Keratinocyte (primary cell): ENCODE measurements at regions not wholly inside any gene's neighbourhood (a gene's known extent, or its start where the extent isn't known, plus 50 kb on each side); places are given as distances from the start of the nearest gene placed in this dataset.

Experiments
- DNase-seq: peaks from one replicate; pipeline ENCODE4 v3.0.0-alpha.2; 2011; ENCODE audit warnings: low read depth, missing footprints, low spot score
- FAIRE-seq: peaks from 2 replicates; lab custom pipeline; 2011; peaks lifted over from hg19 to GRCh38; lab: Jason Lieb, UNC
- H2AFZ ChIP-seq: 2 replicates; pipeline ENCODE4 v1.6.0; 2012; ENCODE audit warnings: low read length, control low read depth, inconsistent platforms; ENCODE audit not compliant: control insufficient read depth
- H3K27ac ChIP-seq: 2 replicates; pipeline ENCODE4 v1.5.1; 2011; ENCODE audit warnings: low read length; ENCODE audit not compliant: control insufficient read depth, insufficient read depth
- H3K27me3 ChIP-seq: 3 replicates; pipeline ENCODE4 v1.6.0; 2011; ENCODE audit warnings: low read length; ENCODE audit not compliant: control insufficient read depth, insufficient read depth; ENCODE audit errors: extremely low read depth
- H3K36me3 ChIP-seq, 2 experiments: 2 replicates in 1 of 2; 3 replicates in 1 of 2; pipeline ENCODE4 v1.5.1; 2011; ENCODE audit warnings: low read length in 2 of 2, mild to moderate bottlenecking in 1 of 2; ENCODE audit not compliant: control insufficient read depth in 2 of 2, insufficient read depth in 2 of 2; ENCODE audit errors: extremely low read depth in 1 of 2
- H3K4me1 ChIP-seq: 3 replicates; pipeline ENCODE4 v1.5.1; 2011; ENCODE audit warnings: low read length; ENCODE audit not compliant: control insufficient read depth, insufficient read depth; ENCODE audit errors: extremely low read depth
- H3K4me2 ChIP-seq: 3 replicates; pipeline ENCODE4 v1.6.0; 2011; ENCODE audit warnings: low read depth, low read length; ENCODE audit not compliant: control insufficient read depth, insufficient read depth; ENCODE audit errors: extremely low read depth
- H3K4me3 ChIP-seq, 3 experiments: fragments of 200-600 bp in 1 of 3; sonication (generic) in 1 of 3; 2 replicates in 2 of 3; 3 replicates in 1 of 3; pipeline ENCODE4 v1.5.1; 2011 to 2016; ENCODE audit warnings: low read length in 3 of 3, mild to moderate bottlenecking in 3 of 3, control low read depth in 2 of 3, inconsistent platforms in 1 of 3, low read depth in 1 of 3, mixed read lengths in 1 of 3, mixed run types in 1 of 3, moderate library complexity in 1 of 3; ENCODE audit not compliant: control insufficient read depth in 2 of 3, insufficient read depth in 2 of 3; ENCODE audit errors: extremely low read depth in 1 of 3
- H3K79me2 ChIP-seq: 2 replicates; pipeline ENCODE4 v1.6.0; 2012; ENCODE audit warnings: low read length; ENCODE audit not compliant: control insufficient read depth, insufficient read depth
- H3K9ac ChIP-seq: 3 replicates; pipeline ENCODE4 v1.6.0; 2011; ENCODE audit warnings: low read length; ENCODE audit not compliant: control insufficient read depth, insufficient read depth; ENCODE audit errors: extremely low read depth
- H3K9me1 ChIP-seq: 3 replicates; pipeline ENCODE4 v1.6.0; 2011; ENCODE audit warnings: low read length; ENCODE audit not compliant: control insufficient read depth, insufficient read depth; ENCODE audit errors: extremely low read depth
- H3K9me3 ChIP-seq: 2 replicates; pipeline ENCODE4 v1.5.1; 2012; ENCODE audit warnings: low read depth, low read length; ENCODE audit not compliant: control insufficient read depth
- H4K20me1 ChIP-seq: 3 replicates; pipeline ENCODE4 v1.6.0; 2011; ENCODE audit warnings: low read length; ENCODE audit not compliant: control insufficient read depth, insufficient read depth; ENCODE audit errors: extremely low read depth
- EZH2 ChIP-seq: IDR thresholded peaks from one replicate; pipeline ENCODE4 v1.6.1; 2012; ENCODE audit warnings: inconsistent platforms, mild to moderate bottlenecking, low read length, moderate library complexity
- dilution Hi-C: fragments of 300-500 bp; cut with MboI; formaldehyde crosslinking; loops from one replicate; pipeline ENCODE4 v1.7.0; 2020; ENCODE audit warnings: low sequenced_read_pairs; ENCODE audit not compliant: extremely low pct_ligation_motif_present
- TF ChIP-seq, protein P1 (sequence below), 3 experiments: IDR thresholded peaks in 1 of 3; conservative IDR thresholded peaks in 1 of 3; optimal IDR thresholded peaks in 1 of 3; 2 replicates in 2 of 3; 3 replicates in 1 of 3; pipeline versions ENCODE3 to v1.5.1; 2011; ENCODE audit warnings: low read length in 3 of 3, mild to moderate bottlenecking in 3 of 3, moderate library complexity in 2 of 3, control low read depth in 1 of 3, inconsistent platforms in 1 of 3; ENCODE audit not compliant: insufficient read depth in 2 of 3; ENCODE audit errors: extremely low read depth in 1 of 3

- dilution Hi-C loops = no loop called here
- no peak for TF ChIP-seq EZH2
- TF ChIP-seq, protein P1, sequence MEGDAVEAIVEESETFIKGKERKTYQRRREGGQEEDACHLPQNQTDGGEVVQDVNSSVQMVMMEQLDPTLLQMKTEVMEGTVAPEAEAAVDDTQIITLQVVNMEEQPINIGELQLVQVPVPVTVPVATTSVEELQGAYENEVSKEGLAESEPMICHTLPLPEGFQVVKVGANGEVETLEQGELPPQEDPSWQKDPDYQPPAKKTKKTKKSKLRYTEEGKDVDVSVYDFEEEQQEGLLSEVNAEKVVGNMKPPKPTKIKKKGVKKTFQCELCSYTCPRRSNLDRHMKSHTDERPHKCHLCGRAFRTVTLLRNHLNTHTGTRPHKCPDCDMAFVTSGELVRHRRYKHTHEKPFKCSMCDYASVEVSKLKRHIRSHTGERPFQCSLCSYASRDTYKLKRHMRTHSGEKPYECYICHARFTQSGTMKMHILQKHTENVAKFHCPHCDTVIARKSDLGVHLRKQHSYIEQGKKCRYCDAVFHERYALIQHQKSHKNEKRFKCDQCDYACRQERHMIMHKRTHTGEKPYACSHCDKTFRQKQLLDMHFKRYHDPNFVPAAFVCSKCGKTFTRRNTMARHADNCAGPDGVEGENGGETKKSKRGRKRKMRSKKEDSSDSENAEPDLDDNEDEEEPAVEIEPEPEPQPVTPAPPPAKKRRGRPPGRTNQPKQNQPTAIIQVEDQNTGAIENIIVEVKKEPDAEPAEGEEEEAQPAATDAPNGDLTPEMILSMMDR (optimal IDR thresholded peaks at IDR 0.05 in 1 of 3, IDR thresholded peaks at IDR 0.05 in 1 of 3, conservative IDR thresholded peaks at IDR 0.05 in 1 of 3; ENCODE audit: extremely low read depth in 1 of 3, insufficient read depth in 2 of 3, low read length in 3 of 3) = peak in 1 of 3 experiments; percentile 27
- Histone ChIP-seq H3K36me3 (no peaks in the 10 kb centered on the region), H3K27me3 (no peaks in the 10 kb centered on the region), H4K20me1 (no peaks in the 10 kb centered on the region), H3K4me1 (no peaks in the 10 kb centered on the region), H3K4me2 (no peak overlapping the region), H2AFZ (no peak overlapping the region), H3K4me3 (no peak overlapping the region), H3K9me1 (no peaks in the 10 kb centered on the region), H3K79me2 (no peaks in the 10 kb centered on the region), H3K9me3 (no peaks in the 10 kb centered on the region), H3K9ac (no peak overlapping the region), H3K27ac (no peak overlapping the region)
- no peak for FAIRE-seq
- no peak for DNase-seq
Observed at GRCh38 chr3:99218468-99218867, 317.0 kb upstream of the DCBLD2 start.

GRCh38 chr3:99212969-99213368, 311.5 kb upstream of the DCBLD2 start:
- no peak for TF ChIP-seq EZH2
- TF ChIP-seq, protein P1 (optimal IDR thresholded peaks at IDR 0.05 in 1 of 3, IDR thresholded peaks at IDR 0.05 in 1 of 3, conservative IDR thresholded peaks at IDR 0.05 in 1 of 3; ENCODE audit: extremely low read depth in 1 of 3, insufficient read depth in 2 of 3, low read length in 3 of 3) = no peak
- Histone ChIP-seq H3K4me1 (no peaks in the 10 kb centered on the region), H3K9ac (no peak overlapping the region), H3K4me2 (no peak overlapping the region), H4K20me1 (no peaks in the 10 kb centered on the region), H3K36me3 (no peaks in the 10 kb centered on the region), H3K27ac (no peak overlapping the region), H3K79me2 (no peaks in the 10 kb centered on the region), H3K4me3 (no peak overlapping the region), H3K27me3 (no peaks in the 10 kb centered on the region), H3K9me3 (no peaks in the 10 kb centered on the region), H2AFZ (no peak overlapping the region), H3K9me1 (no peaks in the 10 kb centered on the region)
- FAIRE-seq (no peak), DNase-seq (no peak)
- dilution Hi-C loops = no loop called here
